Mesenteric fat pad (tissue), 1 donor: ENCODE measurements at regions not wholly inside any gene's neighbourhood (a gene's known extent, or its start where the extent isn't known, plus 50 kb on each side); places are given as distances from the start of the nearest gene placed in this dataset.

Experiments
- DNase-seq: peaks from one replicate; pipeline ENCODE4 v3.0.0-alpha.2; 2020; ENCODE audit warnings: low spot score
- donor health status: DM: yes; HTN: yes; CAD: no.

- no peak for DNase-seq
Observed at GRCh38 chrX:63993936-63994335, 208.9 kb upstream of the ARHGEF9 start.

GRCh38 chrX:63985906-63986305 lies 200.9 kb upstream of the ARHGEF9 start:
- no peak for DNase-seq

- DNase-seq: no peak
Observed at GRCh38 chrX:63979480-63979879, 194.5 kb upstream of the ARHGEF9 start.

- no peak for DNase-seq
Observed at GRCh38 chrX:63967551-63967950, 182.5 kb upstream of the ARHGEF9 start.

- no peak for DNase-seq
Observed at GRCh38 chrX:63963095-63963784, 178.2 kb upstream of the ARHGEF9 start.

- no peak for DNase-seq
Observed at GRCh38 chrX:63961964-63962363, 176.9 kb upstream of the ARHGEF9 start.

GRCh38 chrX:63959975-63960374 lies 175.0 kb upstream of the ARHGEF9 start:
- no peak for DNase-seq

- DNase-seq: no peak
Observed at GRCh38 chrX:63958134-63958865, 173.3 kb upstream of the ARHGEF9 start.

GRCh38 chrX:63935835-63936234 lies 150.8 kb upstream of the ARHGEF9 start:
- DNase-seq: no peak

GRCh38 chrX:63934791-63935190 lies 149.8 kb upstream of the ARHGEF9 start:
- DNase-seq: no peak

GRCh38 chrX:63934160-63934559 lies 149.1 kb upstream of the ARHGEF9 start:
- no peak for DNase-seq

GRCh38 chrX:63932907-63933306 lies 147.9 kb upstream of the ARHGEF9 start:
- DNase-seq: no peak

- no peak for DNase-seq
Observed at GRCh38 chrX:63932006-63932405, 147.0 kb upstream of the ARHGEF9 start.

GRCh38 chrX:63930140-63930539 lies 145.1 kb upstream of the ARHGEF9 start:
- DNase-seq: no peak

- DNase-seq: no peak
Observed at GRCh38 chrX:63929608-63930007, 144.6 kb upstream of the ARHGEF9 start.

GRCh38 chrX:63927848-63928247 lies 142.8 kb upstream of the ARHGEF9 start:
- DNase-seq: no peak

- DNase-seq: no peak
Observed at GRCh38 chrX:63922221-63922620, 137.2 kb upstream of the ARHGEF9 start.

- DNase-seq: no peak
Observed at GRCh38 chrX:63920875-63921274, 135.9 kb upstream of the ARHGEF9 start.

GRCh38 chrX:63919081-63919480 lies 134.1 kb upstream of the ARHGEF9 start:
- DNase-seq: no peak

GRCh38 chrX:63918611-63919010 lies 133.6 kb upstream of the ARHGEF9 start:
- DNase-seq: no peak

- no peak for DNase-seq
Observed at GRCh38 chrX:63917296-63917695, 132.3 kb upstream of the ARHGEF9 start.

GRCh38 chrX:63913719-63914118 lies 128.7 kb upstream of the ARHGEF9 start:
- DNase-seq: no peak

GRCh38 chrX:63889001-63889400 lies 104.0 kb upstream of the ARHGEF9 start:
- no peak for DNase-seq
